HG03354 (cell line): ENCODE measurements at regions not wholly inside any gene's neighbourhood (a gene's known extent, or its start where the extent isn't known, plus 50 kb on each side); places are given as distances from the start of the nearest gene placed in this dataset.

Experiments used
- ATAC-seq: cut with Tn5 transposase; IDR thresholded peaks from one replicate; pipeline ENCODE4 v1.9.1; 2021; ENCODE audit warnings: mild to moderate bottlenecking; ENCODE audit not compliant: unreplicated experiment, poor library complexity, severe bottlenecking

GRCh38 chr14:85191986-85192385, 338.0 kb upstream of the FLRT2 start:
- ATAC-seq: no peak

GRCh38 chr14:85195872-85196477, 334.0 kb upstream of the FLRT2 start:
- no peak for ATAC-seq

- ATAC-seq: no peak
Observed at GRCh38 chr14:85198001-85198400, 331.9 kb upstream of the FLRT2 start.

GRCh38 chr14:85205875-85206274, 324.1 kb upstream of the FLRT2 start:
- ATAC-seq: no peak

- no peak for ATAC-seq
Observed at GRCh38 chr14:85214471-85214870, 315.5 kb upstream of the FLRT2 start.

- no peak for ATAC-seq
Observed at GRCh38 chr14:85217412-85217811, 312.5 kb upstream of the FLRT2 start.

- ATAC-seq: no peak
Observed at GRCh38 chr14:85218982-85219381, 311.0 kb upstream of the FLRT2 start.

- no peak for ATAC-seq
Observed at GRCh38 chr14:85221832-85222231, 308.1 kb upstream of the FLRT2 start.

- no peak for ATAC-seq
Observed at GRCh38 chr14:85222341-85222740, 307.6 kb upstream of the FLRT2 start.

- no peak for ATAC-seq
Observed at GRCh38 chr14:85223667-85224066, 306.3 kb upstream of the FLRT2 start.

- ATAC-seq: no peak
Observed at GRCh38 chr14:85224241-85224640, 305.7 kb upstream of the FLRT2 start.

GRCh38 chr14:85233756-85234155, 296.2 kb upstream of the FLRT2 start:
- no peak for ATAC-seq

- no peak for ATAC-seq
Observed at GRCh38 chr14:85234156-85235025, 295.6 kb upstream of the FLRT2 start.

GRCh38 chr14:85235868-85236267, 294.1 kb upstream of the FLRT2 start:
- ATAC-seq: no peak

- ATAC-seq: no peak
Observed at GRCh38 chr14:85236296-85236695, 293.6 kb upstream of the FLRT2 start.

GRCh38 chr14:85239791-85240190, 290.2 kb upstream of the FLRT2 start:
- no peak for ATAC-seq

GRCh38 chr14:85241022-85241855, 288.7 kb upstream of the FLRT2 start:
- no peak for ATAC-seq

GRCh38 chr14:85242666-85243065, 287.3 kb upstream of the FLRT2 start:
- no peak for ATAC-seq

- ATAC-seq: no peak
Observed at GRCh38 chr14:85243321-85243720, 286.6 kb upstream of the FLRT2 start.

- no peak for ATAC-seq
Observed at GRCh38 chr14:85247071-85247470, 282.9 kb upstream of the FLRT2 start.
